ENCODE measurements at regions not wholly inside any gene's neighbourhood (a gene's known extent, or its start where the extent isn't known, plus 50 kb on each side); places are given as distances from the start of the nearest gene placed in this dataset.

DNA sequence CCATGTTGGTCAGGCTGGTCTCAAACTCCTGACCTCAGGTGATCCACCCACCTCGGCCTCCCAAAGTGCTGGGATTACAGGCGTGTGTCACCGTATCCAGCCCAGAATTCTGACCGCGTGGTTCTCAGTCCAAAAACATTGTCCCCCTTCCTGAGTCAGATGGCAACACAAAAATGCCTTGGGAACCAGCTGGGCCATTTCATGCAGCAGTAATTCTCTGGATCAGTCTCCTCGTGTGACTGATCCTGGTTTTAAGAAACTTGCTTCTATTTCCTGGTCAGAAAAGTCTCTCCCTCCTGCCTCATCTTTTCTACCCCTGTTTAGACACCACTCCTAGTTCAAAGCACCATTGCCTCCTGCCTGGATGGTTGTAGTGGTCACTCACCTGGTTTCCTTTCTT is 60.9 kb upstream of the USP29 start:
- Mint-ChIP-seq H3K9me3 (peaks cover 25% of the 10 kb centered on the region), H3K27ac (ENCODE audit: unreplicated experiment) (no peak overlapping the region), H3K27me3 (ENCODE audit: low read depth) (no peaks in the 10 kb centered on the region), H3K4me1 (no peaks in the 10 kb centered on the region), H3K4me3 (no peak overlapping the region), H3K36me3 (ENCODE audit: low read depth) (peaks cover 12% of the 10 kb centered on the region)
- TF ChIP-seq, protein P1, sequence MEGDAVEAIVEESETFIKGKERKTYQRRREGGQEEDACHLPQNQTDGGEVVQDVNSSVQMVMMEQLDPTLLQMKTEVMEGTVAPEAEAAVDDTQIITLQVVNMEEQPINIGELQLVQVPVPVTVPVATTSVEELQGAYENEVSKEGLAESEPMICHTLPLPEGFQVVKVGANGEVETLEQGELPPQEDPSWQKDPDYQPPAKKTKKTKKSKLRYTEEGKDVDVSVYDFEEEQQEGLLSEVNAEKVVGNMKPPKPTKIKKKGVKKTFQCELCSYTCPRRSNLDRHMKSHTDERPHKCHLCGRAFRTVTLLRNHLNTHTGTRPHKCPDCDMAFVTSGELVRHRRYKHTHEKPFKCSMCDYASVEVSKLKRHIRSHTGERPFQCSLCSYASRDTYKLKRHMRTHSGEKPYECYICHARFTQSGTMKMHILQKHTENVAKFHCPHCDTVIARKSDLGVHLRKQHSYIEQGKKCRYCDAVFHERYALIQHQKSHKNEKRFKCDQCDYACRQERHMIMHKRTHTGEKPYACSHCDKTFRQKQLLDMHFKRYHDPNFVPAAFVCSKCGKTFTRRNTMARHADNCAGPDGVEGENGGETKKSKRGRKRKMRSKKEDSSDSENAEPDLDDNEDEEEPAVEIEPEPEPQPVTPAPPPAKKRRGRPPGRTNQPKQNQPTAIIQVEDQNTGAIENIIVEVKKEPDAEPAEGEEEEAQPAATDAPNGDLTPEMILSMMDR (conservative IDR thresholded peaks at IDR 0.05), result no peak
- no peak for DNase-seq (ENCODE audit: low read depth, low spot score)

DNA sequence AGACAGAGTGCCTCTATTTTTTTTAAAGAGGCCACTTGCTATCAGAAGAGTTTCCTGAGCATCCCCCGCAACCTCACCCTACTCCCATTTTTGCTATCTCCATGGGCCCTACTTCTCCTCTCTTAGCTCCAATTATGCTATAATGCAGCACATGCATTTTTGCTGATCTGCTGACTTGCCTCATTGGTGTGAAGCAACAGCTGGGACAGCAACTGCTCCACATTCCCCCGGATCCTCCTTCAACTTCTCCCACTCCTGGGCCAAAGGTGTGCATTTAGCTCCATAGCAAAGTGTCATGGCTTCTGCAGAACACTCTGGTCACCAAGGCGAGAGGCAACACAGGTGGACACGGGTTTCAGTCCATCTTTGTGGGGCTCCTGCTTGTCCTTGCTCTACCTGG is 56.7 kb upstream of the USP29 start:
- H3K9me3 Mint-ChIP-seq, result peaks cover 22% of the 10 kb centered on the region
- peaks cover 14% of the 10 kb centered on the region for H3K36me3 Mint-ChIP-seq (ENCODE audit: low read depth)
- TF ChIP-seq, protein P1 (conservative IDR thresholded peaks at IDR 0.05), result no peak

DNA sequence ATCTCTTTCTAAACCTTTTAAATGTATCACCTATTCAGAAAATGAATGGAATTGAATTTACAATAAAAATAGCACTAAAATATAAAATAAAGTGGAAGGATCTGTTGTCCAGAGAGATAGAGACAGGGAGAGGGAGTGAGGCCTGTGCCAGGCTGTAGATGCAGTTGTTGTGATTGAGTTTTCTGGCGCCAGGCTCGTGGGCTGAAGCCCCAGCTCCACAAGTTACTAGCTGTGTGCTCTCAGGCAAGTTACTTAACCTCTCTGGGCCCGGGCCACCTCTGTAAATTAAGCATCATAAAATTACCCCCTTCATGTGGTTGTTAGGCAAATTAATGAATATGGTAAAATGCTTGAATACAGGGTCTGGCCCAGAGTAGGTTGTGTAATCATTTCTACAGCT is 52.3 kb upstream of the USP29 start:
- H3K36me3 Mint-ChIP-seq (ENCODE audit: low read depth), result peaks cover 15% of the 10 kb centered on the region
- no peaks in the 10 kb centered on the region for H3K27me3 Mint-ChIP-seq (ENCODE audit: low read depth)
- DNase-seq (ENCODE audit: low read depth, low spot score), result no peak
- H3K27ac Mint-ChIP-seq (ENCODE audit: unreplicated experiment), result no peak overlapping the region
- H3K4me3 Mint-ChIP-seq, result no peak overlapping the region
- peaks cover 16% of the 10 kb centered on the region for H3K9me3 Mint-ChIP-seq
- TF ChIP-seq, protein P1 (conservative IDR thresholded peaks at IDR 0.05), result no peak
- no peaks in the 10 kb centered on the region for H3K4me1 Mint-ChIP-seq

More for the DNA sequence above, 56.7 kb upstream of the USP29 start:
- no peaks in the 10 kb centered on the region for H3K4me1 Mint-ChIP-seq
- no peak for DNase-seq (ENCODE audit: low read depth, low spot score)
- no peak overlapping the region for H3K4me3 Mint-ChIP-seq
- H3K27me3 Mint-ChIP-seq (ENCODE audit: low read depth), result no peaks in the 10 kb centered on the region
- no peak overlapping the region for H3K27ac Mint-ChIP-seq (ENCODE audit: unreplicated experiment)

DNA sequence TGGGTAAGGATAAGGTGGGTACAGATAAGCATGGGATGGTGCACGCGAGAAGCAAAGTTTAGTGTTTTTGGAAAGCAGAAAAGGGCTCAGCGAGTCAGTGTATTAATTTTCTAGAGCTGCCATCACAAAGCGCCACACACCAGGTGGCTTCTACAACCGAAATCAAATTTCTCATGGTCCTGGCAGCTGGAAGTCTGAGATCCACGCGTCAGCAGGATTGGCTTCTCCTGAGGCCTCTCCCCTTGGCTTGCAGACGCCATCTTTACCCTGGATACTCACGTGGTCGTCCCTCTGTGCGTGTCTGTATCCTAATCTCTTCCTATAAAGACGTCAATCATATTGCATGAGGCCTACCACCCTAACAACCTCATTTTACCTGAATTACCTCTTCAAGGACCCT is 51.5 kb upstream of the USP29 start:
- no peaks in the 10 kb centered on the region for H3K27me3 Mint-ChIP-seq (ENCODE audit: low read depth)
- peaks cover 15% of the 10 kb centered on the region for H3K36me3 Mint-ChIP-seq (ENCODE audit: low read depth)
- no peak overlapping the region for H3K4me3 Mint-ChIP-seq
- peaks cover 18% of the 10 kb centered on the region for H3K9me3 Mint-ChIP-seq
- no peaks in the 10 kb centered on the region for H3K4me1 Mint-ChIP-seq
- DNase-seq (ENCODE audit: low read depth, low spot score), result no peak
- H3K27ac Mint-ChIP-seq (ENCODE audit: unreplicated experiment), result no peak overlapping the region
- TF ChIP-seq, protein P1 (conservative IDR thresholded peaks at IDR 0.05), result no peak

DNA sequence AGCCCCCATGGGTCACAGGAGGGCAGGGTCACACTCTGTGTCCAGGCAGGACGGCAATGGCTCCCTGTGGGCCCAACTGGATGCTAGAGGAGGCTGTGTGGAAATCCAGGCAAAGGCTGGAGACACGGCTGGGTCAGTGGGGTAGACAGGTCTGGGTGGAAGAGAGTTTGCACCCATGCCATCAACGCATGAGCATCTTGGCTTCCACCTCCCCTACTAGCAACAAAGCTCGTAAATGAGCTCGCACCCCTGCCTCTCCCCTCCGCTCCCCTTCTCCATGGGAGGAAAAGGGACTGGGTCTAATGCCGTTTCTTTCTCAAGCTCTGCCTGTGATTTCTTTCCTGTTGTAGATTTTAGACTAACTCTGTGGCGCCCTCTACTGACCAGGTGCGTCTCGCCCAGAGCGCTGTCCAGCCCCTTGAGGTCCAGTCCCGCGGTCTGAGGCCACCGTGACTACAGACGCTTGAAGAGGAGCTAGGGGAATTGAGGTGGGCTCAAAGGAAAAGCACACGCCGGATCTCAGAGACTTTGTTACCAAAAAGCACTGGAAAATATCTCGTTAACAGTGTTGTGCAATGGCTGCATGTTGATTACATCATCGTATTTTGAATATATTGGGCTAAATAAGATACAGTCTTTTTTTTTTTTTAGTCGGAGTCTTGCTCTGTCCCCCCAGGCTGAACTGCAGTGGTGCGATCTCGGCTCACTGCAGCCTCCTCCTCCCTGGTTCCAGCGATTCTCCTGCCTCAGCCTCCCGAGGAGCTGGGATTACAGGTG is 50.7 kb upstream of the USP29 start:
- H3K4me1 Mint-ChIP-seq, result no peaks in the 10 kb centered on the region
- no peak overlapping the region for H3K4me3 Mint-ChIP-seq
- peaks cover 11% of the 10 kb centered on the region for H3K9me3 Mint-ChIP-seq
- no peak for DNase-seq (ENCODE audit: low read depth, low spot score)
- TF ChIP-seq, protein P1 (conservative IDR thresholded peaks at IDR 0.05), result no peak
- H3K27ac Mint-ChIP-seq (ENCODE audit: unreplicated experiment), result no peak overlapping the region
- peaks cover 11% of the 10 kb centered on the region for H3K36me3 Mint-ChIP-seq (ENCODE audit: low read depth)
- no peaks in the 10 kb centered on the region for H3K27me3 Mint-ChIP-seq (ENCODE audit: low read depth)

Data from neural crest cell (in vitro differentiated cells).